K562 (cell line): ENCODE measurements at regions not wholly inside any gene's neighbourhood (a gene's known extent, or its start where the extent isn't known, plus 50 kb on each side); places are given as distances from the start of the nearest gene placed in this dataset.

ENCODE experiments used
- ATAC-seq: fragments of 200-7000 bp; cut with Tn5 transposase; 3 replicates; pipeline ENCODE4 v1.9.1; 2020; ENCODE audit warnings: moderate library complexity
- BruUV-seq: library from RNA; stranded (reverse); fragments of 400-500 nt; replicated peaks from 2 replicates; lab custom pipeline; 2021; lab: Mats Ljungman, UMichigan
- CTCF ChIA-PET: fragments of 300-600 bp; formaldehyde crosslinking; extraction: SDS; loops from one replicate; lab custom pipeline; 2021; ENCODE audit warnings: low intra/inter-chr PET ratio; lab: Yijun Ruan, JAX
- POLR2A ChIA-PET: fragments of 300-600, 350-650 bp; sonication (Branson Sonifier 250); formaldehyde crosslinking; extraction: SDS; loops from one replicate; lab custom pipeline; 2021; ENCODE audit warnings: antibody characterized with exemption, inconsistent platforms; lab: Yijun Ruan, JAX
- DNase-seq, 4 experiments: peaks; one replicate each; pipeline versions ENCODE4 v3.0.0 to v3.0.0-alpha.2; 2011 to 2018; ENCODE audit warnings: low spot score in 3 of 4, mixed read lengths in 3 of 4; ENCODE audit errors: extremely low read depth in 1 of 4
- FAIRE-seq: peaks from 2 replicates; lab custom pipeline; 2011; peaks lifted over from hg19 to GRCh38; lab: Jason Lieb, UNC
- H2AFZ ChIP-seq: 2 replicates; pipeline ENCODE4 v1.6.0; 2011; ENCODE audit warnings: low read depth, low read length, control low read depth, inconsistent platforms
- H3K27ac ChIP-seq: fragments of 200-600 bp; 3 replicates; pipeline ENCODE4 v1.8.0; 2011; ENCODE audit warnings: low read depth, mild to moderate bottlenecking, control low read depth, inconsistent platforms, low read length, moderate library complexity, mixed read lengths; ENCODE audit errors: extremely low read depth
- H3K27me3 ChIP-seq, 2 experiments: fragments of 300-600 bp in 1 of 2; 2 replicates in 1 of 2; 3 replicates in 1 of 2; pipeline versions ENCODE4 v1.6.0 to v1.8.0; 2011; ENCODE audit warnings: inconsistent platforms in 2 of 2, low read length in 2 of 2, mild to moderate bottlenecking in 1 of 2, mixed read lengths in 1 of 2, moderate library complexity in 1 of 2; ENCODE audit not compliant: control insufficient read depth in 2 of 2, insufficient read depth in 2 of 2
- H3K36me3 ChIP-seq: fragments of 300-600 bp; 3 replicates; pipeline ENCODE4 v1.8.0; 2011; ENCODE audit warnings: mild to moderate bottlenecking, low read length, inconsistent platforms; ENCODE audit not compliant: control insufficient read depth, insufficient read depth
- H3K4me1 ChIP-seq, 2 experiments: fragments of 200-600 bp in 1 of 2; replicated peaks in 1 of 2; 2 replicates in 1 of 2; 3 replicates in 1 of 2; pipeline versions ENCODE4 v1.5.1 to v1.8.0; 2011; ENCODE audit warnings: inconsistent platforms in 2 of 2, low read length in 2 of 2, mild to moderate bottlenecking in 1 of 2, mixed read lengths in 1 of 2, moderate library complexity in 1 of 2; ENCODE audit not compliant: control insufficient read depth in 2 of 2, insufficient read depth in 2 of 2
- H3K4me2 ChIP-seq: 2 replicates; pipeline ENCODE4 v1.6.1; 2011; ENCODE audit warnings: low read length, control low read depth, inconsistent platforms, mixed read lengths; ENCODE audit not compliant: insufficient read depth
- H3K4me3 ChIP-seq: fragments of 200-600 bp; sonication (generic), shearing (Covaris generic); 2 replicates; pipeline ENCODE4 v1.5.1; 2016; ENCODE audit warnings: control low read depth, inconsistent platforms
- H3K79me2 ChIP-seq: fragments of 200-600 bp; 3 replicates; pipeline ENCODE4 v1.8.0; 2011; ENCODE audit warnings: low read length, inconsistent platforms; ENCODE audit not compliant: control insufficient read depth, insufficient read depth
- H3K9ac ChIP-seq, 2 experiments: 2 replicates each; pipeline versions ENCODE4 v1.6.0 to v1.6.1; 2011; ENCODE audit warnings: low read depth in 2 of 2, low read length in 2 of 2, control low read depth in 1 of 2, inconsistent platforms in 1 of 2, mild to moderate bottlenecking in 1 of 2, mixed read lengths in 1 of 2; ENCODE audit not compliant: insufficient read depth in 1 of 2
- H3K9me1 ChIP-seq: one replicate; pipeline ENCODE4 v1.6.0; 2011; ENCODE audit warnings: inconsistent platforms, mild to moderate bottlenecking, low read length, moderate library complexity; ENCODE audit not compliant: control insufficient read depth, insufficient read depth
- H3K9me3 ChIP-seq: replicated peaks from 2 replicates; pipeline ENCODE4 v1.5.1; 2011; ENCODE audit warnings: low read depth, low read length, inconsistent platforms; ENCODE audit not compliant: control insufficient read depth, insufficient read depth
- H4K20me1 ChIP-seq: replicated peaks from 2 replicates; pipeline ENCODE4 v1.6.1; 2011; ENCODE audit warnings: low read length, inconsistent platforms, mixed read lengths; ENCODE audit not compliant: control insufficient read depth, insufficient read depth
- C11orf30 ChIP-seq: fragments of 450-650 bp; IDR thresholded peaks from 2 replicates; pipeline ENCODE4 v1.6.1; 2016; ENCODE audit warnings: low read depth, mild to moderate bottlenecking
- GTF2E2 ChIP-seq: fragments of 200-800 bp; sonication (Bioruptor generic); IDR thresholded peaks from 2 replicates; pipeline ENCODE4 v1.6.1; 2016; ENCODE audit warnings: missing genetic modification characterization, missing compliant biosample characterization
- HNRNPL ChIP-seq: fragments of 200-400 bp; formaldehyde crosslinking; IDR thresholded peaks from 2 replicates; pipeline ENCODE4 v1.6.1; 2017; ENCODE audit warnings: low read depth, mild to moderate bottlenecking, low read length
- MAZ ChIP-seq, 2 experiments: fragments of 450-650 bp in 1 of 2; sonication (generic) in 1 of 2; formaldehyde crosslinking; IDR thresholded peaks in 1 of 2; conservative IDR thresholded peaks in 1 of 2; 2 replicates each; pipeline versions ENCODE4 v1.4.0 to v1.5.0; 2020; ENCODE audit warnings: mild to moderate bottlenecking in 1 of 2, missing genetic modification reagents in 1 of 2
- NCOA6 ChIP-seq: fragments of 450-650 bp; IDR thresholded peaks from 2 replicates; pipeline ENCODE4 v1.6.1; 2017; ENCODE audit warnings: mild to moderate bottlenecking
- PPARD ChIP-seq: fragments of 250-450 bp; sonication (Bioruptor Pico); IDR thresholded peaks from 2 replicates; pipeline ENCODE4 v1.8.0; 2022; ENCODE audit warnings: inconsistent platforms, mild to moderate bottlenecking, moderate library complexity
- PRMT5 ChIP-seq: sonication (generic); formaldehyde crosslinking; IDR thresholded peaks from 2 replicates; pipeline ENCODE4 v1.5.0; 2020; ENCODE audit warnings: missing genetic modification reagents
- TAL1 ChIP-seq: fragments of 450-650 bp; IDR thresholded peaks from 2 replicates; pipeline ENCODE4 v1.6.1; 2016; ENCODE audit warnings: mild to moderate bottlenecking
- ZNF668 ChIP-seq: fragments of 250-450 bp; sonication (Bioruptor Pico); IDR thresholded peaks from 2 replicates; pipeline ENCODE4 v1.8.0; 2022; ENCODE audit warnings: mild to moderate bottlenecking, inconsistent platforms
- WGBS: fragments of 100-300 bp; shearing (Covaris generic); methylation state at CpG from one replicate; pipeline ENCODE4 v1.1.6; 2016; ENCODE audit warnings: low coverage, mixed read lengths; ENCODE audit not compliant: insufficient coverage; ENCODE audit errors: missing lambda C conversion rate; 5-methylcytosine and 5-hydroxymethylcytosine counted together
- in situ Hi-C: fragments of 300-500 bp; cut with MboI; formaldehyde crosslinking; loops from 4 replicates; pipeline ENCODE4 v1.15.0; 2018; ENCODE audit warnings: inconsistent platforms, mixed read lengths
- intact Hi-C: fragments of 100-400 bp; cut with micrococcal nuclease; formaldehyde crosslinking; loops from 2 replicates; pipeline ENCODE4 v1.14.2; 2022
- TF ChIP-seq, protein P1 (sequence below): fragments of 200-400 bp; formaldehyde crosslinking; IDR thresholded peaks from 2 replicates; pipeline ENCODE4 v1.6.1; 2017; ENCODE audit warnings: mild to moderate bottlenecking, low read depth, low read length, moderate library complexity
- TF ChIP-seq, protein P2 (sequence below): fragments of 250-450 bp; sonication (Bioruptor Pico); IDR thresholded peaks from 2 replicates; pipeline ENCODE4 v1.4.0; 2020; ENCODE audit warnings: mild to moderate bottlenecking, moderate library complexity

DNA sequence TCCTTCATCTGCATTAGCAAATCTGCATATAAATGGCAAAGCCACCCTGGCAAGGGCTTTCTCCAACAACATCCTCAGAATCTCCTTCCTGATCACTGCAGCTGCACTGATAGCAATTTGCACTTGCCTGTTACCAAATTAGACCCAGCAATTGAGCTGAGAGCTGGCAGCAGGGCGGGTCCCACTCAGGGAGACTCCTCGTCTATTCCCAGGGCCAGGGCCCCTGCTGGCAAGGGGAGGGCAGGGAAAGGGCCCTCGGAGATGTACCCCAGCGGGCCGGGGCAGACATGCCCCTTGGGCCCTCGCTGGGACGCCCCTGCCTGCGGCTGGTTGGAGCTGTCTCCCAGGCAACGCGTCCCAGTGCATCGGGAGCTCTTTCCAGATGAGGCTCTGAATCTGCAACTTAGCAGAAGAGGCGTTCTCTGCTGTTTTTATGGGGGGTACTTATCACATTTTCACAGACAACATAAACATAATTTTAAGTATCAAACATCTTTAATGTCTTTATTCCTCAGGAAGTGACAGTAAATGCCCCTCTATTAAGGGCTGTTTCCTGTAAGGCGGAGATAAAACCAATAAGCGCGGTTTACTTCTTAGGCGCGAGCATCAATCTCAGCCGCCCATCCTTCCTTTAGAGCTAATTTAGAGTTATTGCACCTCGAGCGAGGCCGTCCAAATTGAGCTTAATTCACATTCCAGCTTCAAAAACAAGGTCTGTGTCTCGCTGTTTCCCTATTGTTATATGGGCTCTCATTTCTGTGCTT is 249.0 kb upstream of the PPP2R2D start:
- TF ChIP-seq ZNF668 (CRISPR knock-in tag) (no peak), TAL1 (no peak), PRMT5 (CRISPR knock-in tag) (no peak), MAZ (CRISPR knock-in tag; conservative IDR thresholded peaks at IDR 0.05 in 1 of 2, IDR thresholded peaks at IDR 0.05 in 1 of 2) (no peak), NCOA6 (no peak), GTF2E2 (tag) (no peak), HNRNPL (no peak), PPARD (CRISPR knock-in tag) (no peak), C11orf30 (no peak)
- TF ChIP-seq, protein P1, sequence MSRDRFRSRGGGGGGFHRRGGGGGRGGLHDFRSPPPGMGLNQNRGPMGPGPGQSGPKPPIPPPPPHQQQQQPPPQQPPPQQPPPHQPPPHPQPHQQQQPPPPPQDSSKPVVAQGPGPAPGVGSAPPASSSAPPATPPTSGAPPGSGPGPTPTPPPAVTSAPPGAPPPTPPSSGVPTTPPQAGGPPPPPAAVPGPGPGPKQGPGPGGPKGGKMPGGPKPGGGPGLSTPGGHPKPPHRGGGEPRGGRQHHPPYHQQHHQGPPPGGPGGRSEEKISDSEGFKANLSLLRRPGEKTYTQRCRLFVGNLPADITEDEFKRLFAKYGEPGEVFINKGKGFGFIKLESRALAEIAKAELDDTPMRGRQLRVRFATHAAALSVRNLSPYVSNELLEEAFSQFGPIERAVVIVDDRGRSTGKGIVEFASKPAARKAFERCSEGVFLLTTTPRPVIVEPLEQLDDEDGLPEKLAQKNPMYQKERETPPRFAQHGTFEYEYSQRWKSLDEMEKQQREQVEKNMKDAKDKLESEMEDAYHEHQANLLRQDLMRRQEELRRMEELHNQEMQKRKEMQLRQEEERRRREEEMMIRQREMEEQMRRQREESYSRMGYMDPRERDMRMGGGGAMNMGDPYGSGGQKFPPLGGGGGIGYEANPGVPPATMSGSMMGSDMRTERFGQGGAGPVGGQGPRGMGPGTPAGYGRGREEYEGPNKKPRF = no peak
- TF ChIP-seq, protein P2, sequence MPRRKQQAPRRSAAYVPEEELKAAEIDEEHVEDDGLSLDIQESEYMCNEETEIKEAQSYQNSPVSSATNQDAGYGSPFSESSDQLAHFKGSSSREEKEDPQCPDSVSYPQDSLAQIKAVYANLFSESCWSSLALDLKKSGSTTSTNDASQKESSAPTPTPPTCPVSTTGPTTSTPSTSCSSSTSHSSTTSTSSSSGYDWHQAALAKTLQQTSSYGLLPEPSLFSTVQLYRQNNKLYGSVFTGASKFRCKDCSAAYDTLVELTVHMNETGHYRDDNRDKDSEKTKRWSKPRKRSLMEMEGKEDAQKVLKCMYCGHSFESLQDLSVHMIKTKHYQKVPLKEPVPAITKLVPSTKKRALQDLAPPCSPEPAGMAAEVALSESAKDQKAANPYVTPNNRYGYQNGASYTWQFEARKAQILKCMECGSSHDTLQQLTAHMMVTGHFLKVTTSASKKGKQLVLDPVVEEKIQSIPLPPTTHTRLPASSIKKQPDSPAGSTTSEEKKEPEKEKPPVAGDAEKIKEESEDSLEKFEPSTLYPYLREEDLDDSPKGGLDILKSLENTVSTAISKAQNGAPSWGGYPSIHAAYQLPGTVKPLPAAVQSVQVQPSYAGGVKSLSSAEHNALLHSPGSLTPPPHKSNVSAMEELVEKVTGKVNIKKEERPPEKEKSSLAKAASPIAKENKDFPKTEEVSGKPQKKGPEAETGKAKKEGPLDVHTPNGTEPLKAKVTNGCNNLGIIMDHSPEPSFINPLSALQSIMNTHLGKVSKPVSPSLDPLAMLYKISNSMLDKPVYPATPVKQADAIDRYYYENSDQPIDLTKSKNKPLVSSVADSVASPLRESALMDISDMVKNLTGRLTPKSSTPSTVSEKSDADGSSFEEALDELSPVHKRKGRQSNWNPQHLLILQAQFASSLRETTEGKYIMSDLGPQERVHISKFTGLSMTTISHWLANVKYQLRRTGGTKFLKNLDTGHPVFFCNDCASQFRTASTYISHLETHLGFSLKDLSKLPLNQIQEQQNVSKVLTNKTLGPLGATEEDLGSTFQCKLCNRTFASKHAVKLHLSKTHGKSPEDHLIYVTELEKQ = no peak
- H3K27ac ChIP-seq = no peak overlapping the region
- ATAC-seq (no peak), DNase-seq (no peak), FAIRE-seq (no peak)
- H3K4me1 ChIP-seq = no peaks in the 10 kb centered on the region
- H3K27me3 ChIP-seq = peaks cover 0 to 43% of the 10 kb centered on the region in 2 experiments; a peak in 3 of 5 replicates
- H3K4me3 ChIP-seq = no peak overlapping the region
- in situ Hi-C loops = no loop called here
- H4K20me1 ChIP-seq = no peaks in the 10 kb centered on the region
- H3K9me3 ChIP-seq = no peaks in the 10 kb centered on the region
- no peaks in the 10 kb centered on the region for H3K36me3 ChIP-seq
- H3K9me1 ChIP-seq = no peaks in the 10 kb centered on the region
- ChIA-PET POLR2A (no interaction called here), CTCF (no interaction called here)
- 2% methylated on average over 14 of the region's 22 CpGs for WGBS
- H3K9ac ChIP-seq = no peak overlapping the region
- intact Hi-C loops = no loop called here
- no peak overlapping the region for H3K4me2 ChIP-seq
- H3K79me2 ChIP-seq = no peaks in the 10 kb centered on the region
- H2AFZ ChIP-seq = no peak overlapping the region
- no TSS peak for BruUV-seq
